ENCODE measurements at regions not wholly inside any gene's neighbourhood (a gene's known extent, or its start where the extent isn't known, plus 50 kb on each side); places are given as distances from the start of the nearest gene placed in this dataset.

- ATAC-seq, result no peak
- ChIA-PET POLR2A (no interaction called here), CTCF (no interaction called here)
- Histone ChIP-seq H3K4me1 (no peaks in the 10 kb centered on the region), H3K27ac (no peak overlapping the region), H3K9me3 (no peaks in the 10 kb centered on the region), H3K4me2 (no peak overlapping the region), H3K4me3 (no peak overlapping the region)
- no peak for TF ChIP-seq ZC3H11A (IDR thresholded peaks at IDR 0.05)
- no peak for TF ChIP-seq MAZ (IDR thresholded peaks at IDR 0.05; ENCODE audit: borderline replicate concordance, low read depth, low read length)
- TF ChIP-seq GATA3 (IDR thresholded peaks at IDR 0.05; ENCODE audit: borderline replicate concordance), result no peak
- TF ChIP-seq JUN (IDR thresholded peaks at IDR 0.05), result no peak
- no peak for TF ChIP-seq HEYL (CRISPR knock-in tag; IDR thresholded peaks at IDR 0.05)
- no peak for TF ChIP-seq PHF8 (IDR thresholded peaks at IDR 0.05; ENCODE audit: borderline replicate concordance, low read depth)
- no peak for TF ChIP-seq SREBF2 (IDR thresholded peaks at IDR 0.05)
- no peak for TF ChIP-seq NPAS2 (CRISPR knock-in tag; IDR thresholded peaks at IDR 0.05; ENCODE audit: borderline replicate concordance)
- TF ChIP-seq BCL3 (IDR thresholded peaks at IDR 0.05), result no peak
- TF ChIP-seq FOSB (CRISPR knock-in tag; IDR thresholded peaks at IDR 0.05), result no peak
- TF ChIP-seq RARB (CRISPR knock-in tag; IDR thresholded peaks at IDR 0.05), result no peak
- no peak for TF ChIP-seq CBX8 (IDR thresholded peaks at IDR 0.05)
- TF ChIP-seq CBX2 (IDR thresholded peaks at IDR 0.05; ENCODE audit: borderline replicate concordance, low read depth), result no peak
- TF ChIP-seq JUNB (IDR thresholded peaks at IDR 0.05), result no peak
- no peak for TF ChIP-seq POLR2A (IDR thresholded peaks at IDR 0.05; ENCODE audit: low read length)
- TF ChIP-seq KDM1A (IDR thresholded peaks at IDR 0.05; ENCODE audit: low read depth), result no peak
- no peak for TF ChIP-seq HOXA7 (CRISPR knock-in tag; IDR thresholded peaks at IDR 0.05)
- no peak for DNase-seq (ENCODE audit: low read depth in 1 of 2, low spot score in 1 of 2)
- WGBS (ENCODE audit: missing lambda C conversion rate), result 67% methylated on average over 11 of the region's 11 CpGs
- FAIRE-seq, result no peak
These were observed 64.7 kb downstream of the KLF15 start for GRCh38 chr3:126292318-126293070.

GRCh38 chr3:126291537-126291936 is 65.7 kb downstream of the KLF15 start:
- ATAC-seq, result no peak
- H3K27ac ChIP-seq, result no peak overlapping the region
- no peak for FAIRE-seq
- DNase-seq (ENCODE audit: low read depth in 1 of 2, low spot score in 1 of 2), result no peak
- H3K4me3 ChIP-seq, result no peak overlapping the region
- TF ChIP-seq HOXA7 (CRISPR knock-in tag; IDR thresholded peaks at IDR 0.05) (no peak), HES2 (IDR thresholded peaks at IDR 0.05) (no peak), CHD2 (IDR thresholded peaks at IDR 0.05; ENCODE audit: low read length, partially characterized antibody) (no peak), TP53 (CRISPR knock-in tag; IDR thresholded peaks at IDR 0.05) (no peak), NFE2L2 (conservative IDR thresholded peaks at IDR 0.05; ENCODE audit: low read length) (no peak), RARB (CRISPR knock-in tag; IDR thresholded peaks at IDR 0.05) (no peak), ZNF302 (CRISPR knock-in tag; IDR thresholded peaks at IDR 0.05) (no peak), RAD21 (conservative IDR thresholded peaks at IDR 0.05 in 1 of 2, IDR thresholded peaks at IDR 0.05 in 1 of 2) (no peak), CBX8 (IDR thresholded peaks at IDR 0.05) (no peak), USF2 (IDR thresholded peaks at IDR 0.05) (no peak), EP300 (IDR thresholded peaks at IDR 0.05) (no peak)
- H3K4me1 ChIP-seq, result no peaks in the 10 kb centered on the region
- H3K4me2 ChIP-seq, result no peak overlapping the region
- ChIA-PET POLR2A (no interaction called here), CTCF (no interaction called here)
- 70% methylated on average over 5 of the region's 8 CpGs for WGBS (ENCODE audit: missing lambda C conversion rate)
- H3K9me3 ChIP-seq, result no peaks in the 10 kb centered on the region
